Brain microvascular endothelial cell (primary cell): ENCODE measurements at regions not wholly inside any gene's neighbourhood (a gene's known extent, or its start where the extent isn't known, plus 50 kb on each side); places are given as distances from the start of the nearest gene placed in this dataset.

ENCODE experiments used
- DNase-seq: peaks from one replicate; pipeline ENCODE4 v3.0.0-alpha.2; 2020
- H3K27ac ChIP-seq: fragments of 250-450 bp; sonication (Bioruptor Pico); 2 replicates; pipeline ENCODE4 v1.5.1; 2020; ENCODE audit warnings: mild to moderate bottlenecking, moderate library complexity
- H3K27me3 ChIP-seq: fragments of 250-450 bp; sonication (Bioruptor Pico); replicated peaks from 2 replicates; pipeline ENCODE4 v1.5.1; 2020; ENCODE audit warnings: mild to moderate bottlenecking
- H3K36me3 ChIP-seq: fragments of 250-450 bp; sonication (Bioruptor Pico); replicated peaks from 2 replicates; pipeline ENCODE4 v1.5.1; 2020; ENCODE audit warnings: mild to moderate bottlenecking
- H3K4me3 ChIP-seq: 2 replicates; pipeline ENCODE4 v1.5.1; 2011; ENCODE audit warnings: low read depth, mild to moderate bottlenecking, control low read depth, low read length, moderate library complexity
- in situ Hi-C: cut with HindIII; loops from 2 replicates; pipeline ENCODE4 v1.10.0; 2017; ENCODE audit warnings: low sequenced_read_pairs, low pct_ligation_motif_present
- TF ChIP-seq, protein P1 (sequence below): IDR thresholded peaks from 2 replicates; pipeline ENCODE4 v1.5.1; 2011; ENCODE audit warnings: low read depth, mild to moderate bottlenecking, moderate library complexity, low read length, control low read depth, inconsistent platforms; ENCODE audit errors: missing control alignments

DNA sequence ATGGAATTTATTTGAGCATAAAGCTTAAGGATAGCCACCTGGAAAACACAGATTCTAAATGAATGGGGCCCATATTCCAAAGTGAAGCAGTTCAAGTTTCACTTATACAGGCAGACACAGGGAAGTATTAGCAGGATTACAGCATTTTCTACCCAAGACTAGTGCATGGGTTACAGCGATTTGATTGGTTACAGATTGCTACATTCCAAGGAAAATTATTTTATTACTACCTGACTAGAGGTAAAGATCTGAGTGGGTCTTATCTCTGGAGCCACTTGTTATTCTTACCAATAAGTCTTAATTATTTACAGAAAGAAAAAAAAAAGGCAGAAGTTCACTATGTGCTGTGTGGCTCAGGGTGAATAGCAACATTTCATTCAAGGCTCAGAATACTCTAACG, 87.4 kb upstream of the ITGB1 start:
- H3K4me3 ChIP-seq: no peak overlapping the region
- in situ Hi-C loops: no loop called here
- H3K36me3 ChIP-seq: no peaks in the 10 kb centered on the region
- TF ChIP-seq, protein P1, sequence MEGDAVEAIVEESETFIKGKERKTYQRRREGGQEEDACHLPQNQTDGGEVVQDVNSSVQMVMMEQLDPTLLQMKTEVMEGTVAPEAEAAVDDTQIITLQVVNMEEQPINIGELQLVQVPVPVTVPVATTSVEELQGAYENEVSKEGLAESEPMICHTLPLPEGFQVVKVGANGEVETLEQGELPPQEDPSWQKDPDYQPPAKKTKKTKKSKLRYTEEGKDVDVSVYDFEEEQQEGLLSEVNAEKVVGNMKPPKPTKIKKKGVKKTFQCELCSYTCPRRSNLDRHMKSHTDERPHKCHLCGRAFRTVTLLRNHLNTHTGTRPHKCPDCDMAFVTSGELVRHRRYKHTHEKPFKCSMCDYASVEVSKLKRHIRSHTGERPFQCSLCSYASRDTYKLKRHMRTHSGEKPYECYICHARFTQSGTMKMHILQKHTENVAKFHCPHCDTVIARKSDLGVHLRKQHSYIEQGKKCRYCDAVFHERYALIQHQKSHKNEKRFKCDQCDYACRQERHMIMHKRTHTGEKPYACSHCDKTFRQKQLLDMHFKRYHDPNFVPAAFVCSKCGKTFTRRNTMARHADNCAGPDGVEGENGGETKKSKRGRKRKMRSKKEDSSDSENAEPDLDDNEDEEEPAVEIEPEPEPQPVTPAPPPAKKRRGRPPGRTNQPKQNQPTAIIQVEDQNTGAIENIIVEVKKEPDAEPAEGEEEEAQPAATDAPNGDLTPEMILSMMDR: no peak
- H3K27me3 ChIP-seq: no peaks in the 10 kb centered on the region
- no peak for DNase-seq
- no peak overlapping the region for H3K27ac ChIP-seq

- in situ Hi-C loops: no loop called here
- DNase-seq: no peak
- Histone ChIP-seq H3K27ac (no peak overlapping the region), H3K4me3 (no peak overlapping the region), H3K27me3 (no peaks in the 10 kb centered on the region), H3K36me3 (no peaks in the 10 kb centered on the region)
- TF ChIP-seq, protein P1: no peak
These were observed 84.5 kb upstream of the ITGB1 start for GRCh38 chr10:33042565-33042964.

DNA sequence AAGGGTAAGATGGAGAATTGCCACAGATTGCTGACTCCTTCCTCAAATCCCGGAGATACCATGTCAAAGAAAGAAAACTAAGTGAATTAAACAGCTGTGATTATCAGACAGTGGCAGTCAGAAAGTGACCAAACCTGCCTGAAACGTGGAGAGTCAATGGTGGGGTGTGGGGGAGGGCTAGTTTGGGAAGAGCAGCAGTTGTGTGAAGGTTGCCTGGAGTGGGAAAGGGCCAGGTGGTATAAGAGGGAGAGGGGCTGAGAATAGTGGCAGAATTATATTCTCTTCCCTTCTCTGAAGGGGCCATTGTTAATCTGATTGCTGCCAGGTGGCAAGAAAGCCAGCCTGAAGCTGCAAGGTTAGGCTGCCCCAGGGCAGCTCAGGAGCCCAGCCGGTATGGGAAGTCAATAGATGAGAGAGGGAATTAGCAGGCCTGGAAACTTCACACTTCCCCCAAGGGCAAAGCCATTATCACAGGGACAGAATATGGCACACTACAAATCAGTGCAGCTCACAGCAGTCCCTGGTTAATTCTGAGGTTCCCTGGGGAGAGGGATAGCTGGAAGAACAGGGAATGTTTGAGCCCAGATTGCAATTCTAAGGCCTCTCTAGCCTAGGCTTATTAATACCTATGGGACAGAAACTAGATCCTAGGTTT, 83.9 kb upstream of the ITGB1 start:
- no peaks in the 10 kb centered on the region for H3K36me3 ChIP-seq
- TF ChIP-seq, protein P1: no peak
- H3K27me3 ChIP-seq: no peaks in the 10 kb centered on the region
- in situ Hi-C loops: no loop called here
- no peak overlapping the region for H3K4me3 ChIP-seq
- no peak overlapping the region for H3K27ac ChIP-seq
- no peak for DNase-seq

DNA sequence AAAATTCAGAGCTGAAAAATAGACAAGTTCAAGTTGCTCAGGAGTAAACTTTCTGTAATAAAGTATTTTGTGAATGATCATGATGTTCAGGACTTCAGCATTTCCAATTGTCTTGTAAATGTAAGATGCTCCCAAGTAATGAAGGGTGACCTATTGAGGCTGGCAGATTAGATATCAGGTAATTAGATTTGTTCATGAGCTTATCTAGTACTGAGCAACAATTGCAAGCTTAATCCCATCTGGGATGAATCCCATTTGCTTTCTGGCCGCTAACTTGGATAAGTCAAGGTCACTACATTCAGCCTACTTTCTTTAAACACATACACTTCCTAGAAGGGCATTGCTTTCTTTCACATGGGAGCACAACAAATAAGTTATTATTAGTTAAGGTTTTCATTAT, 82.4 kb upstream of the ITGB1 start:
- H3K36me3 ChIP-seq: no peaks in the 10 kb centered on the region
- no peak for DNase-seq
- no peak overlapping the region for H3K4me3 ChIP-seq
- no peak overlapping the region for H3K27ac ChIP-seq
- no peaks in the 10 kb centered on the region for H3K27me3 ChIP-seq
- TF ChIP-seq, protein P1: no peak
- in situ Hi-C loops: no loop called here

DNA sequence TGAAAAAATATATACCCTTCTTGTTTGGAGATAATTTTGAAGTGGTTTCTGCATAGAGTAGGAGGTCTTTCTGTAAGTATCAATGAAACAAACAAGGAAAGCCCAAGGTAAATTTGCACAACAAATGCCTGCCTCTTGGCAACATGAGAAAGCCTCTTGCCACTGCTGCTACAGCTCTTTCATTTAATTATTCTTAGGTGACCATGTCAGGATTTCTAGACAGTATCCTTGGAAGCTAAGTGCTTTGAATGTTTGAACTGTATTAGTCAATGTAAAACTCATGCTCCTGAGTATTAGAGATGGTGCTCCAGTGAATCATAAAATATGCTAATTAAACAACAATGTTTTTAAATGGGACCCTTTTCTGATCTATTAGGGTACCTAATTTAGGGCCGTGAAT, 81.2 kb upstream of the ITGB1 start:
- H3K36me3 ChIP-seq: no peaks in the 10 kb centered on the region
- TF ChIP-seq, protein P1: no peak
- H3K27ac ChIP-seq: no peak overlapping the region
- no peak overlapping the region for H3K4me3 ChIP-seq
- no peak for DNase-seq
- H3K27me3 ChIP-seq: no peaks in the 10 kb centered on the region
- in situ Hi-C loops: no loop called here

- TF ChIP-seq, protein P1: no peak
- no peak for DNase-seq
- Histone ChIP-seq H3K4me3 (no peak overlapping the region), H3K36me3 (no peaks in the 10 kb centered on the region), H3K27ac (no peak overlapping the region), H3K27me3 (no peaks in the 10 kb centered on the region)
- in situ Hi-C loops: no loop called here
These were observed 80.6 kb upstream of the ITGB1 start for GRCh38 chr10:33038672-33039071.
